ENCODE measurements at regions not wholly inside any gene's neighbourhood (a gene's known extent, or its start where the extent isn't known, plus 50 kb on each side); places are given as distances from the start of the nearest gene placed in this dataset.

DNA sequence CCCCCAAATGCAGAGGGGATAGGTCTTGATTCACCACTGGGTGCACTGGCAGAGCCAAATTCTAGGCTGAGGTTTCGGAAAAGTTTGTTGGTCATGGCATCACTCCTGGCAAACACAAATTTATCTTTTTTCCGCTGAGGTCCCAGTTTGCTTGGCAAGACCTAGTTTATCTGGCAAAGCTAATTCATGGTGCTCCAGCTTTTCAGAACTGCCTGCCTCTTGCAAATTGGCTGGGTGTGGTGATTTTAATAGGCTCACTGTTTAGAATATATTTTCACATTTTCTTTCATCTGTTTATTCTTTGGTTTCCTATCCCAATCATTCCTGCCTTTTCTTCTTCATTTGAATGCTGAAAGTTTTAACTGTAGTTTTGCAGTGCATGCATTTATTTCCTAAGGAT lies 50.5 kb upstream of the MAMDC2 start:
- TF ChIP-seq, protein P1, sequence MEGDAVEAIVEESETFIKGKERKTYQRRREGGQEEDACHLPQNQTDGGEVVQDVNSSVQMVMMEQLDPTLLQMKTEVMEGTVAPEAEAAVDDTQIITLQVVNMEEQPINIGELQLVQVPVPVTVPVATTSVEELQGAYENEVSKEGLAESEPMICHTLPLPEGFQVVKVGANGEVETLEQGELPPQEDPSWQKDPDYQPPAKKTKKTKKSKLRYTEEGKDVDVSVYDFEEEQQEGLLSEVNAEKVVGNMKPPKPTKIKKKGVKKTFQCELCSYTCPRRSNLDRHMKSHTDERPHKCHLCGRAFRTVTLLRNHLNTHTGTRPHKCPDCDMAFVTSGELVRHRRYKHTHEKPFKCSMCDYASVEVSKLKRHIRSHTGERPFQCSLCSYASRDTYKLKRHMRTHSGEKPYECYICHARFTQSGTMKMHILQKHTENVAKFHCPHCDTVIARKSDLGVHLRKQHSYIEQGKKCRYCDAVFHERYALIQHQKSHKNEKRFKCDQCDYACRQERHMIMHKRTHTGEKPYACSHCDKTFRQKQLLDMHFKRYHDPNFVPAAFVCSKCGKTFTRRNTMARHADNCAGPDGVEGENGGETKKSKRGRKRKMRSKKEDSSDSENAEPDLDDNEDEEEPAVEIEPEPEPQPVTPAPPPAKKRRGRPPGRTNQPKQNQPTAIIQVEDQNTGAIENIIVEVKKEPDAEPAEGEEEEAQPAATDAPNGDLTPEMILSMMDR (conservative IDR thresholded peaks at IDR 0.05 in 1 of 2, IDR thresholded peaks at IDR 0.05 in 1 of 2; ENCODE audit: low read depth in 1 of 2, low read length in 2 of 2), result no peak
- TF ChIP-seq EZH2 (IDR thresholded peaks at IDR 0.05; ENCODE audit: low read length, missing control alignments), result no peak

Measured in fibroblast of lung (primary cell).